ENCODE measurements at regions not wholly inside any gene's neighbourhood (a gene's known extent, or its start where the extent isn't known, plus 50 kb on each side); places are given as distances from the start of the nearest gene placed in this dataset.
A peak's percentile ranks its signal among the peaks of the same experiment; 100 is the strongest.

- no peaks in the 10 kb centered on the region for H3K27me3 ChIP-seq
- WGBS, 2 donors = 48 to 60% methylated on average over 3 of the region's 3 CpGs
- intact Hi-C loops (cut with DNase I) = no loop called here
- no peak for DNase-seq
- no peaks in the 10 kb centered on the region for H3K9me3 ChIP-seq
- no peaks in the 10 kb centered on the region for H3K4me1 ChIP-seq
- H3K27ac ChIP-seq = no peak overlapping the region
- H3K4me3 ChIP-seq = no peak overlapping the region
- H3K36me3 ChIP-seq = no peaks in the 10 kb centered on the region
- TF ChIP-seq POLR2A (IDR thresholded peaks at IDR 0.05) = no peak
- TF ChIP-seq CTCF (IDR thresholded peaks at IDR 0.05) = no peak
Observed at GRCh38 chr2:212659441-212659840, 120.8 kb upstream of the ERBB4 start.

DNA sequence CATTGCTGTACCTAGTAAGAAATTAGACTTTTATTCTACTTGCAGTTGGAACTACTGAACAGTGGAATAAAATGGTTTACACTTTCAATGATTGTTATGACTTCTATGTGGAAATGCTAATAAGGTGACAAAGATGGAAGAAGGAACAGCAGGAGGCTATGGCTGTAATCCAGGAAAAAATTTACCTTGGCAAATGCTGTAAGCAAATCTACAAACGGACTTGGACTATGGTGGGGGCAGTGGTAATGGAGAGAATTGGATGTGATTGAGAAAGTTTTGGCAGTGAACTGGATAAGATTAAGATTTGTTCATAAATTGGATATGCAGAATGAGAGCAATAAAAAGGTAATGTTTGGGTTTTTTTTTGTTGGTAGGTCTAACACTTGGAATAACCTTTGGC is 111.0 kb upstream of the ERBB4 start:
- no peak overlapping the region for H3K4me3 ChIP-seq
- intact Hi-C loops (cut with DNase I) = no loop called here
- no peak for DNase-seq
- no peak for TF ChIP-seq CTCF (IDR thresholded peaks at IDR 0.05)
- no peak for TF ChIP-seq POLR2A (IDR thresholded peaks at IDR 0.05)
- peaks cover 0 to 28% (median 0%) of the 10 kb centered on the region in 3 donors for H3K4me1 ChIP-seq
- no peaks in the 10 kb centered on the region for H3K27me3 ChIP-seq
- H3K9me3 ChIP-seq = no peaks in the 10 kb centered on the region
- no peaks in the 10 kb centered on the region for H3K36me3 ChIP-seq
- no peak overlapping the region for H3K27ac ChIP-seq
- 26 to 36% methylated on average over 1 of the region's 1 CpG for WGBS, 2 donors

GRCh38 chr2:212646698-212647366 is 108.2 kb upstream of the ERBB4 start:
- TF ChIP-seq POLR2A (IDR thresholded peaks at IDR 0.05) = no peak
- TF ChIP-seq CTCF (IDR thresholded peaks at IDR 0.05) = no peak
- Histone ChIP-seq H3K27me3 (no peaks in the 10 kb centered on the region), H3K27ac (peak overlapping the region in 3 of 4 donors; percentile 2 to 68 (median 48)), H3K36me3 (no peaks in the 10 kb centered on the region), H3K4me3 (no peak overlapping the region), H3K4me1 (peaks cover 0 to 35% (median 0%) of the 10 kb centered on the region in 3 donors), H3K9me3 (no peaks in the 10 kb centered on the region)
- no peak for DNase-seq
- WGBS, 2 donors = 25 to 46% methylated on average over 3 of the region's 3 CpGs
- intact Hi-C loops (cut with DNase I) = no loop called here

DNA sequence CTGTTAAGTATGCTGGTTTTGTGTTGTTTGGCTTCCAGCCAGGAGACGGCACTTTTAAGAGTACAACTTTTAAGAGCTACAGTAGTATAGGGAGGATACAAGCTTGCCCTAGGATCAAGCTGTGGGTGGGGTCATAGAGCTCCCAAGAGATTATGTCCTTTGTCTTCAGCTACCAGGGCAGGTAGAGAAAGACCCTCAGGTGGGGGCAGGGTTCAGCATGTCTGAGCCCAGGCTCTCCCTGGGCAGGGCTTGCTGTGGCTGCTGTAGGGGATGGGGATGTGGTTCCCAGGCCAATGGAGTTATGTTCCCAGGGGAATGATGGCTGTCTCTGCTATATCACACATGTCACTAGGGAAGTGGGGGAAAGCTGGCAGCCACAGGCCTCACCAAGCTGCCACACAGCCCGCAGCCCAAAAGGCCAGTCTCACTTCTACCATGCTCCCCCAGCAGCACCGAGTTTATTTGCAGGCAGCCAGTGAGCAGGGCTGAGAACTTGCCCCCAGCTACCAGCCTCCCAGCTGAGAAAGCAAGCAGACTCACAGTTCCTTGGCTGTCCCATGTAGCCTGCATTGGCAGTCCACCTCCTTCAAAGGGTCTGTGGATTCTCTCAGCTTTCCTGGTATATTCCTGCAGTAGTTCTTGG is 105.7 kb upstream of the ERBB4 start:
- H3K27me3 ChIP-seq = no peaks in the 10 kb centered on the region
- TF ChIP-seq CTCF (IDR thresholded peaks at IDR 0.05) (no peak), POLR2A (IDR thresholded peaks at IDR 0.05) (no peak)
- no peaks in the 10 kb centered on the region for H3K36me3 ChIP-seq
- no peaks in the 10 kb centered on the region for H3K9me3 ChIP-seq
- DNase-seq = no peak
- intact Hi-C loops (cut with DNase I) = no loop called here
- 55 to 57% methylated on average over 1 to 3 of the region's 3 CpGs for WGBS, 2 donors
- no peak overlapping the region for H3K27ac ChIP-seq
- peaks cover 0 to 55% (median 0%) of the 10 kb centered on the region in 3 donors for H3K4me1 ChIP-seq
- H3K4me3 ChIP-seq = no peak overlapping the region

GRCh38 chr2:212640428-212640827 is 101.8 kb upstream of the ERBB4 start:
- H3K27ac ChIP-seq = peak overlapping the region in 3 of 4 donors; percentile 35 to 66 (median 65)
- TF ChIP-seq CTCF (IDR thresholded peaks at IDR 0.05) (no peak), POLR2A (IDR thresholded peaks at IDR 0.05) (no peak)
- no peaks in the 10 kb centered on the region for H3K36me3 ChIP-seq
- intact Hi-C loops (cut with DNase I) = no loop called here
- no peak overlapping the region for H3K4me3 ChIP-seq
- WGBS, 2 donors = 56 to 73% methylated on average over 1 of the region's 1 CpG
- H3K9me3 ChIP-seq = no peaks in the 10 kb centered on the region
- H3K4me1 ChIP-seq = peaks cover 0 to 35% (median 0%) of the 10 kb centered on the region in 3 donors
- no peak for DNase-seq
- no peaks in the 10 kb centered on the region for H3K27me3 ChIP-seq

Measured in esophagus squamous epithelium (tissue), 5 donors.